ENCODE measurements at regions not wholly inside any gene's neighbourhood (a gene's known extent, or its start where the extent isn't known, plus 50 kb on each side); places are given as distances from the start of the nearest gene placed in this dataset.
"Not testable (repeated sequence)": the region's sequence is repeated elsewhere in the genome, so short reads cannot be mapped to it uniquely, and the experiment has no call there.

DNA sequence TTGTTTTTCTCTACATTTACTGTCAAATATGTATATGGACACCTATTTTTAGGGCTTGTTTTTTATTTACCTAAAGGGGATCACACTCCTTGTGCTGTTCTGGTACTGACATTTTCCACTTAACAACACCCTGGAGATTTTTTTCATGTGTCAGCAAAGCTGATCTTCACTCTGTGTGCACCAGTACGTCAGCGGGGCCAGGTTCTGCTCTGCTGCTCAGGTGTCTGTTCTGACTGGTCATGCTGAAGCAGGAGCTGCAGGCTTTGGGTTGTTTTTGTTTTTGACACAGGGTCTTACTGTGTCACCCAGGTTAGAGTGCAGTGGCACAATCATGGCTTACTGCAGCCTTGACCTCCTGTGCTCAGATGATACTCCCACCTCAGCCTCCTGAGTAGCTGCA, 81.9 kb upstream of the CCND2 start:
- DNase-seq (ENCODE audit: low read depth): no peak

DNA sequence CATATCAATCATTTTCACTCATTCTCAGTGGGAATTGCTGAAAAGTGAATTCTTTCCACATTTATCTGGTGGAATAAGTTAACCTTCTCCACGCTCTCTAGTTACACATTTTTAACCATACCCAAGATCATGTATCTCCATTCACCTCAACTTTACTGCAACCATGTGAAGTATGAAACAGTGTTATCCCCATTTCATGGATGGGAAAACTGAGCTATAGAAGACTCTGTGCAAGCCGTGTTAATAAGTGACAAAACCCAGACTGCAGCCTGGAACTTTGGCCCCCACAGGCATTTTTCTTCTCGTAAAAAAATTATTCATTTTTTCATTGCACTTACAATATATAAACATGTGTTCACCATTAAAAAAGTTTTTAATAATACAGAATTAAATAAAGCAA, 82.4 kb upstream of the CCND2 start:
- no peak for DNase-seq (ENCODE audit: low read depth)

DNA sequence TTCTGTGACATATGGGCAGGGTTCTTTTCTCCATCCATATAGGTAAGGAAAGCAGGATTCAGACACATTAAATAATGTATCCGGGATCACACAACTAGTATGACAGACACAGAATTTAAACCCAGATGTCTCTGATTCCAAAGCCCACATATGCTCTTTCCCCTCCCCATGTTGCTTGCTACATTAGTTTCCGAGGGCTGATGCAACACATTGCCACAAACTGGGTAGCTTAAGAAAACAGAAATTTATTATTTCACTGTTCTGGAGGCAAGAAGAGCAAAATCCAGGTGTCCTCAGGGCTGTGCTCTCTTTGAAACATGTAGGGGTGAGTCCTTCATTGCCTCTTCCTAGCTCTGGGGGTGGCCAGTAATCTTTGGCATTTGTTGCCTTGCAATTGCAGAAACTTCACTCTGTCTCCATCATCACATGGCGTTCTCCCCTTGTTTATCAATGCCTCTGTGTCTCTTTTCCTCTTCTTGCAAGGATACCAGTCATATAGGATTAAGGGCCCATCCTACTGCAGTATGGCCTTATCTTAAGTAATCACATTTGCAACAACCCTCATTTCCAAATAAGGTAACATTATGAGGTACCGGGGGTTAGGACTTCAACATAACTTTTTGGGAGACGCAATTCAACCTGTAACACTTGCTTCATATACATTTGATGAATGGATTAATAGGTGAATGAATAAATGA, 83.0 kb upstream of the CCND2 start:
- DNase-seq (ENCODE audit: low read depth): no peak

DNA sequence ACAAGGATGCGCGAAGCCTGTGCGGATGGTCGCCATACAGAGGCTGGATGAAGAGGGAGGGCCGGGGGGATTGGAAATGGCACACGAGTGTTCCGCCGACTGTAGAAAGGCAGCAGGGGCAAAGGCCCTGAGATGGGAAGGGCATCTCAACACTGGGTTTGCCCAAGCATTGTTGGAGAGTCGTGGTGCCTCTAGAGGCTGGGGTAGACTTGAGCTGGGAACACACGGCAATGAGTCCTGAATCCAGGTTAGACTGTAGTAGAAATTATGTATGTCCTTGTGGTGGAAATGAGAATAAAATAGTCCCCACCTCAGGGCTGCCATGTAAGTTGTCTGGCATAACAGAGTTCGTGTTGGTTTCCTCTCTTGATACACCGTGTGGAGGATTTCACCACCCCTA, 83.8 kb upstream of the CCND2 start:
- DNase-seq (ENCODE audit: low read depth): no peak

DNA sequence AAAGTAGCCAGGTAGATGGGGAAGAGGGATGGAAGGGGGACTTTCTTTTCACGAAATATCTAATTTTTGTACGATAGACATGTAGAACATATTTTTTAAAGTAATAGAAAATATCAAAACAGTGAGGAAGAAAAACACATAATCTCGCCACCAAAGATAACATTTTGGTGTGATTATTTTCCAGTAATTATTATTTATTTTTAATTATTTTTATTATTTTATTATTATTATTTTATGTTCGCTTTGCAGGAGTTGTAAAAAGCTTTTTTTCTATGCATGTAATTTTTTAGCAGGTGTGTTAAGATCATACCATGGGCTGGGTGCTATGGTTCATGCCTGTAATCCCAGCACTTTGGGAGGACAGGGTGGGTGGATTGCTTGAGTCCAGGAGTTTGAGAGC, 85.6 kb upstream of the CCND2 start:
- DNase-seq (ENCODE audit: low read depth): no peak

DNA sequence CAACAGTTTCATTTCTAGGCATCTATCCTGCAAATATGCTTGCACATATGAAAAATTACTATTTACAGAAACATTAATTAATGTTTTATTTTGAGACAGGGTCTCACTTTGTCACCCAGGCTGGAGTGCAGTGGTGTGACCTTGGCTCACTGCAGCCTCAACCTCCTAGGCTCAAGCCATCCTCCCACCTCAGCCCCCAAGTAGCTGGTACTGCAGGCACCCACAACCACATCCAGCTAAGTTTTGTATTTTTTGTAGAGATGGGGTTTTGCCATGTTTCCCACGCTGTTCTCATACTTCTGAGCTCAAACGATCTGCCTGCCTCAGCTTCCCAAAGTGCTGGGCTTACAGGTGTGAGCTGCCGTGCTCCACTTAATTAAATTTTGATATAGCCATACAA, 86.2 kb upstream of the CCND2 start:
- not testable (repeated sequence) for DNase-seq (ENCODE audit: low read depth)

DNA sequence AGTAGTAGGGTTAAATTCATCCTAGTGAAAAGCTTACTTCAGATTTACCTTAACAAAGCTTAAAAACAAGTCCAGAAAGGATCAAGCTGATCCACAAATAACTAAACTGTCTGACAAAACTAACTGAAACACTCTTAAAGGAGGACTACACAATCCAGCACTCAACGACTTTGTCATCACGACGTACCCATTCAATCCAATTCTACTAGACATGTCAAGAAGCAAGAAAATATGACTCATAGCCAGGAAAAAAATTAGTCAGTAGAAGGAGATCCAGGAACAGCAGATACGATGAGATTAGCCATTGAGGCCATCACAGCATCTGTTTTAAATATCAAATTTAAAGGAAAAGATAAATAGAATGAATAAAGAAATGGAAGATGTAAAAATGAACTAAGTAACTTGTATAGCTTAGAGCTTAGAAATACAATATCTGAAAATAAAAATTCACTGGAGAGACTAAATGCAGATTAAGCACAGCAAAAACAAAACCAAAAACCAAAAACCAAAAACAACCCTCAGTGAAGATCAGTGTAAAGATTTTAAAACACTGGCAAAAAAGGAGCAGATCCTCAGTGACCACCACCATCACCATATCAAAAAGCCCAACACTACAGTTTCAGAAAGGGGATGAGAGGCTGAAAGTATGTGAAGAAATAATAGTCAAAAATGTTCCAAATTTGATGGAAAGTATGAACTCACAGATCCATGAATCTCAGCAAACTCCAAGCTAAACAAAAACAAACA, 95.0 kb upstream of the CCND2 start:
- no peak for DNase-seq (ENCODE audit: low read depth)

DNA sequence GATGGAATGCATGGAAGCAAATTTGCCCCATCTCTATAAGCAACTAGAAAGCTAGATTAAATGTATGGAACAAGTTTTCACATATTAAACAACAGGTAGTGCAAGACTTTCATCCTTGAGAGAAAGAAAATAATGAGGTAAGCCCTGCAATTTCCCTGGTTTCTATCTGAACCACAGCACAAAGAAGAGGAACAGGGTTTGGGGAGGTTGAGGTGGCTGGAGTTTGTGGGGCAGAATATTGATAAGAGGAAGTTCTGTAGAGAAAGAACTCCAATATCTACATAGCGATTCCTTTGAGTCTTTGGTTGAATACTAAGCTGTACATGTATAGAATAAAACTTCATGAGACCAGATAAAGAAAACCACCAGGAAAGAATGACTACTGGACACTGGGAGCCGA, 96.3 kb upstream of the CCND2 start:
- DNase-seq (ENCODE audit: low read depth): no peak

DNA sequence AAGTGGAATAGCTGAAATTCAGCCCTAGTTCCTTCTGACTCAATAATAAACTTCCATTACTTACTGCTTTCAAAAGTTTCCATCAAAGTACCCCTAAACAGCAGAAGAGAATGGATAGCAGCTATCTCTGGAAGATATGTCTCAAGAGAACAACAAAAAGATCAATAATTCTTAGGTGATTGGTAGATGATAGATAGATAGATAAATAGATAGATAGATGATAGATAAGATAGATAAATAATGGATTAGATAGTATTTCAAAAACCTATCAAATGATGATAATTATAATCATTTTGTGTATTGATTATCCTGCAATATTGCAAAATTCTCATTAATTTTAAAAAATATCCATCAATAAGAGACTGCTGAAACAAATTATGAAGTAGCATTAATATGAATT, 97.4 kb upstream of the CCND2 start:
- no peak for DNase-seq (ENCODE audit: low read depth)

DNA sequence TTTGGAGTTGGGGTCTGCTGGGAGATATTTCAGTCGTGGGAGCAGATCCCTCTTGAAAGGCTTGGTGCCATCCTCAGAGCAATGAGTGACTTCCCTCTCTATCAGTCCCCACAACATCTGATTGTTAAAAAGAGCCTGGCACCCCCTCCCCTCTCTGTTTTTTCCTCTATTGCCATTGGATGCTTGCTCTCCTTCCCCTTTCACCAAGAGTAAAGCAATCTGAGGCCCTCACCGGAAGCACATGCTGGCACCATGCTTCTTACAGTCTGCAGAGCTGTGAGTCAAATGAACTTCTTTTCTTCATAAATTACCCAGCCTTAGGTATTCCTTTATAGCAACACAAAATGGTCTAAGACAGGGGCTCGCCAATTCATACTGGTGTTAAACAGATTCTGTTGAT, 99.1 kb upstream of the CCND2 start:
- DNase-seq (ENCODE audit: low read depth): no peak

DNA sequence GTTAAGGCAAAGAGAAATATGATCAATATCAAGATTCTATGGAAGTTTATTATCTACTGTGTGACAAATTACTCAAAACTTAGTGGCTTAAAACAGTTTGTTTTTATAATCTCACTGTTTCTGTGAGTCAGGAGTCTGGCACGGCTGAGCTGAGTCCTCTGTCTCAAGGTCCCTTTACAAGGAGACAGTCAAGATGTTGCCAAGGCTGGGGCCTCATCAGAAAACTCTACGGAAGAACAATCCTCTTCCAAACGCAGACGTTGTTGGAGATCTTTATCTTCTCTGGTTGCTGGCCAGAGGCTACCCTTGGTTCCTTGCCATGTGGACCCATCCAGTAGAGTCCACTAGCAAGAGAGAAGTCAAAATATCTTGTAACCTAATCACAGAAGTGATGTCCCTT, 100.6 kb upstream of the CCND2 start:
- no peak for DNase-seq (ENCODE audit: low read depth)

DNA sequence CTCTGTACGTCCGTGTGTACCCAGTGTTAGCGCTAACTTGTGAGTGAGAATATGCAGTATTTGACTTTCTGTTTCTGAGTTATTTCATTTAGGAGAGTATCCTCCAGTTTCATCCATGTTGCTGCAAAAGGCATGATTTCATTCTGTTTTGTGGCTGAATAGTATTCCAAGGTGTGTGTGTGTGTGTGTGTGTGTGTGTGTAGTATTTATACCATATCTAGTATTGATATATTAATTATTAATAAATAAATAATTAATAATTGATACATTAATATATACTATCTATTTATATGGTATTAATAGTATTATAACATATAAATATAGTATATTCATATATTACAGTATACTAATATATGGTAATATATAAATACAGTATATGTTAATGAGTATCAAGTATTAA, 101.8 kb upstream of the CCND2 start:
- DNase-seq (ENCODE audit: low read depth): no peak

DNA sequence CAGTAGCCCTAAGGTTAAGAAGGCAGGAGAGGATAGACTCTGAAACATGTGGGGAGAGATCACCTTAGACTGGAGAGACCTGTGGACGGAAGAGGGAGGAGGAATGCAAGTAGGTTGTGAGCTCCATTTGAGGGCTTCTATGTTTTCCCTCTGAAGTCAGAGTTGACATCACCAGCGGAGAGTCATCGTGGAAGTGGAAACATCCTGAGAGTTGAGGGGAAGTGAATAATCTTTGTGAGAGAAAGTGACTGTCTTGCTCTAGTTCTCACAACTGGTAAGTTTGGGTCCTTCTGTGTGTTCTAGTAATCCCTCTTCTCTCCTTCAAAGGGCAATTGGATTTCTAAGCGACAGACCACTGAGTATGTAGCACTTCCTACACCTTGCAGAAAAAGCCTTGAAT, 103.6 kb upstream of the CCND2 start:
- DNase-seq (ENCODE audit: low read depth): no peak

DNA sequence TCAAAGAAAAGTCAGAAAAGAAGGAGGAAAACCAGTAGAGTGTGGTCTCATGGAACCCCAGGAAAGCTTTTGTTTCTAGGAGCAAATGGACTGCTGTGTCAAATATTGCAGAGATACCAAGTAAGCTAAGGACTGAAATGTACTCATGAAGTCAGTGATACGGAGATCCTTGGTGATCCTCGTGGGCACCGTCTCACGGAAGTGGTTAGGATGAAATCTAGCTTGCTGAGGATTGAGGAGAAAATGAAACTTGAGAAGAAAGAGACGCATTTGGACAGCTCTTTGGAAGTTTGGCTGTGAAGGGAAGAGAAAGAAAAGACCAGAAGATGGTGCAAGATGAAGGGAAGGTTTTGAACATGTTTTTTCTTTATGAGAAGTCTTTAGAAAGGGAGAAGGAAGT, 104.0 kb upstream of the CCND2 start:
- DNase-seq (ENCODE audit: low read depth): no peak

DNA sequence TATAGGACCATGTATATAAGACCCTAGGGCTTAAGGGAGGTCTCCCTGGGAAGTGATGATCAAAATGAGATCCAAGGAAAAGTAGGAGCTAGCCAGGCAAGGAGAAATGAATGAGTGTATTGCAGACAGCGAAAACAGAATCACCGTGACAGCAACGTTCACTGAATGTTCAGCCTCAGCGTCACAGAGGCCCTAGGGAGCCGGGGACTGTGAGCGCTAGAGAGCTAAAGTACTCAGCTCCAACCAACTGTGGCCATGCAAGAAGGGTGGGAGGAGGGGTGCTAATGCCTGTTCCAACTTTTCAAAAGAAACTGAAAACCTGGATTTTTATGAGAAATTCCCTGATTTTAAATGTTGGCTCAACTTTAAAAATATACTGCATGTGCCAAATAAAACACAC, 105.5 kb upstream of the CCND2 start:
- no peak for DNase-seq (ENCODE audit: low read depth)

DNA sequence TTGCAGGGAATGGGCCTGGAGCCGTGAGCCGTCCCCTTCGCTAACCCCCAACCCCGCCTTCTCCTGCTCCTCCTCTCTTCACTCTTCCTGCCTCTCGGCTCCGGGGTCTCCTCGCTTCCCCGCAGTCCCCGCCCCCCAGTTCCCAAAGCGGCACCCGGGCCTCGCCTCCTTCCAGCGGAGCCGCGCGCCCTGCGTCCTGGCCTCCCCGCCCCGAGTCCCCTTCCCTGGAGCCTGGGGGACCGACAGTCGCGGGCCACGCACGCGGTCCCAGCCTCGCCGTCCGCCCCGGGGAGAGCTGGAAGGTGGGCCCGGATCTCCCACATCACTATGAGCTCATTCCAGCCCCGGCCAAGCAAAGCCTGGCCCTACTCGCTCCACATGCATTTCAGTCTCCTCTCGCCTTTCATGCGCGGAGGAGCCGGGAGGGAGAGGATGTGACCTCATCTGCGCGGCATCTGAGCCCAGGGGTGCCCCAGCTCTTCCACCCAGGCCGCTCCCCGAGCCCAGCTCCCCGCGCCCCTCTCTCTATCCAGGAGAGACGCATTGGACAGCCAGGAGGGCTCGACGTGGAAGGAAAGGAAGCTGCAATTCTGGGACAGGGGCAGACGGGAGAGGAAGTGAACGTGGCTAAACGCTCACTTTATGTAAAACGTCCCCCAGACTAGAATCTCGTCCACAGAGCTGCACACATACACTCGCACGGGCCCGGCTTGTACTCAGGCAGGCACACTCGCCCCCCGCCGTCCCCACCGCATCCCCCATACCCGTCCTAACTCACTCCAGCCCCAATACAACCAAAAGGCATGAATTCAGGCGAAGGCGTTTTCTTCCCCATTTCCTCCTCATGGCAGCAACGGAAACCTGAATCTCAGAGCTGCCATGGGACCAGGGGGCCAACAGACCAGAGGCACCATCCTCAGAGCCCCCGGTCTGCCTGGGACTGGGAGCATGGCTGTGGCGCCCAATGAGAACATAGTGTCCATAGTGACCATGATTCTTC, 108.7 kb upstream of the CCND2 start:
- DNase-seq (ENCODE audit: low read depth): no peak

DNA sequence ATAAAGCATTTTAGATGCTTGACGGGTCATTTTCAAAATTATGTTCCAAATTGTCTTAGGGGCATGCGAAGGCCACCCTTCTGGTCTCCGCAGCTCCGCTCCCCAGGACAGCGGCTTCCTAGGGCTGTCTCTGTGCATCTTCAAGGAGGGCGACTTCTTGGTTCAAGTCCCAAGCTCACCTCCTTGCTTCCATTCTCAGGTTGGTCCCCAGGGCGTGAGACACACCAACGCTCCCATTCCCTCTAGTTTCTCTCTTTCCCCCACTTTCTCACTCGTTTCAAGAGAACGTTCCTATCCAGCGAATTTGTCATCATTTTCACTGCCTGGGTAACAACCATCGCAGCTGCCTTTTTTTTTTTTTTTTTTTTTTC, 109.4 kb upstream of the CCND2 start:
- no peak for DNase-seq (ENCODE audit: low read depth)

DNA sequence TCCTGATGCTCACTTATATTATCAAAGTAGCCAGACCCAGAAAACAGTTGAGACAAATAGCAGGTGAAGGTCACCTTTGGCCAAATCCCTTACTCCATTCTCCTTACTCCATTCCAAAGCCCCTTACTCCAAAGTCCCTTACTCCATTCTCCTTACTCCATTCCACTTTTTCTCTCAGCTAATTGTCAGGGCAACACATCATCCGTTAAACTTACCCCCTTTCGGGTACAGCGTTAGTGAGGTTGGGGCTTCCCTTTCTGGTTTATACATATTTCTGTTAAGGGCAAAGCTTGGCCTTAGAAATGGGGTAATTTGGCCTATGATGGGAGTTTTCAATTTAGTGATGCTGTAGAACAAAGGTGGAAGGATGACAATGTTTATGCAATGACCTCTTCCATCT, 111.8 kb upstream of the CCND2 start:
- no peak for DNase-seq (ENCODE audit: low read depth)

DNA sequence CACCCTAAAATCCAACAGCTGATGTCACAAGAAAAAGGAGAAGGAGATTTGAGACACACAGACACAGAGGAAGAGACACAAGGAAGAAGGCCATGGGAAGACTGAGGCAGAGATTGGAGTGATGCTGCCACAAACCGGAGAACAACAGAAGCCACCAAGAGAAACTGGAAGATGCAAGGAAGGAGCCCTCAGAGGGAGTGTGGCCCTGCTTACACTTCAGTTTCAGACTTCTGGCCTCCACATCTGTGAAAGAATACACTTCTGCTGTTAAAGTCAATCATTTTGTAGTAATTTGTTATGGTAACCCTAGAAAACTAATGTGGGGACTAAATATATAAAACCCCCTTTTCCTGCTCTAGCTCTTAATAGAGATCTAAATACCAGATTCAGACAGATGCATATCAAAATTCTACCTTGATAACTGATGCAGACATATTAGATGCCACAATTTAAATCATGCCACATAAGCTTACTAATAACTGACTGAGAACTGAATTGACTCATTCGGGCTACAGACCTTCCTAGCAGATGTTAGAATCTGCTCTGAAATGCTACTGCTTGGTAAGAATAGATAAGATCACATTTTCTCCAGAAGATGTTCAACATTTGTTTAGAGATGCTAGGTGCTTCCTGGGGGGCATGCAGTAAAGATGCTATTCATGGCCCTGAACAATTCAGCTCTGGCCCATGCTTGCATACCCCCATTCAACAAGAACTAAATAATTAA, 113.1 kb upstream of the CCND2 start:
- no peak for DNase-seq (ENCODE audit: low read depth)

DNA sequence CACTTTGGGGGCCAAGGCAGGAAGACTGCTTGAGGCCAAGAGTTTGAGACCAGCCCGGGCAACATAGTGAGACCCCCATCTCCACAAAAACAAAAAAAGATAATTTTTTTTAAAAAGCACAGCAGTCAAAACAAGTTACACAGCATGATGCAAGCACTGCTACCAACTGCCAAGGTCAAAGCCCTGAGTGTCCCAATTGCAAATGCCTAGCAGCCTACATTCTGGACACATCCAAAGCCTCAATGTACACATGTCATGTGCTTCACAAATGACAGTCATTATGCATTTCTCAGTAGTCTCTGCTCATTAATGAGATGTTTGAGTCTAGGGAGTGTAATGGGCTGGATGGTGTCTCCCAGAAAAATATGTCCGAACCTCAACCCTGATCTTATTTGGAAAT, 113.7 kb upstream of the CCND2 start:
- no peak for DNase-seq (ENCODE audit: low read depth)

DNA sequence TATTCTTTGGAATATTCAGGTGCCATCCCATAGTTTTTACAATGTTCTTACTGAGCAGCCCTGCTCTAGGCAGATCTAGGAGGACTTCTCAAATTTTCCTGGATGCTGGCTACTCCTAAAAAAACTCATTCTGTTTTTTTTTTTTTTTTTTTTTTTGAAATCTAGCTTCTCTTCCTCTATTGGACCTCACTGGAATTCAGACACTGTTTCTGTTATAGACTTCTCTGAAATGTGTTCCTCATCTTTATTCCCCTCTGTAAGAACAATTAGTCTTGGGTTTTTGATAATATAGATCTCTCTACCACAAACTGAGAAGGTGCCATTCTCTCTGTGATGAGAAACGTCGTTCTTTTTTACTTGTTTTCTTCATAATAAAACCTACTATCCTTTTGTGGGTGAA, 115.3 kb upstream of the CCND2 start:
- no peak for DNase-seq (ENCODE audit: low read depth)

DNA sequence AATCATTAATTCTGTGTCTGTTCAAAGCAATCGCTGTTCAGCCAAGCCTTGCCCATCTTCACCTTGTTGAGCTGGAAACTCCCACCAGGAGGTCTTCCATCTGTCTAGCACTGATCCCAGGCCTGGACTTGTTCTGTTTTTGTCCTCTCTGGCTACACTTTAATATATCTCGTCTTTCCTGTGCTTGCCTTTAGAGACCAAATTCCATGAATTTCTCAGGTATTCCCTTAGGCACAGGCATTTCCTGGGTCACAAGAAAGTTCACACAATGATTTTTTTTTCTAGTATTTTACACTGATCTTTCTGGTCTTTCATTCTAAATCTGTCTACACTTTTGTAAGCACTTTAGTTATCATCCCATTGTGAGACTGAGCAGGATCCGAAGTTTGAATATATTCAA, 116.4 kb upstream of the CCND2 start:
- no peak for DNase-seq (ENCODE audit: low read depth)

Data from stimulated activated CD8-positive, alpha-beta memory T cell treated with anti-CD3 and anti-CD28 coated beads, Interleukin-15, amount 100 ng/mL, for 24 hours (primary cell).